Stomach (tissue), 8 donors: ENCODE measurements at regions not wholly inside any gene's neighbourhood (a gene's known extent, or its start where the extent isn't known, plus 50 kb on each side); places are given as distances from the start of the nearest gene placed in this dataset.

Experiments used
- DNase-seq, 2 donors: peaks; one replicate each; pipeline versions ENCODE4 v3.0.0 to v3.0.0-alpha.2; 2013 to 2019
- H3K27ac ChIP-seq, 5 donors: fragments of 200-600 bp in 4 of 5; sonication (generic) in 4 of 5; one replicate each; pipeline ENCODE4 v1.5.1; 2013 to 2019; ENCODE audit warnings: mild to moderate bottlenecking in 1 of 5, moderate library complexity in 1 of 5
- H3K27me3 ChIP-seq, 3 donors: fragments of 200-600 bp; sonication (generic); one replicate each; pipeline ENCODE4 v1.5.1; 2017 to 2019; ENCODE audit warnings: mixed run types in 1 of 3
- H3K36me3 ChIP-seq, 4 donors: fragments of 200-600 bp; sonication (generic); 1 replicate in 3 of 4; 2 replicates in 1 of 4; pipeline ENCODE4 v1.5.1; 2016 to 2019
- H3K4me1 ChIP-seq, 4 donors: fragments of 200-600 bp; sonication (generic); one replicate each; pipeline ENCODE4 v1.5.1; 2016 to 2019
- H3K4me3 ChIP-seq, 4 donors: fragments of 200-600 bp; sonication (generic) in 3 of 4; one replicate each; pipeline ENCODE4 v1.5.1; 2016 to 2019; ENCODE audit warnings: mild to moderate bottlenecking in 1 of 4
- H3K9me3 ChIP-seq, 4 donors: fragments of 200-600 bp; sonication (generic); one replicate each; pipeline ENCODE4 v1.5.1; 2016 to 2019
- EP300 ChIP-seq: sonication (generic); formaldehyde crosslinking; IDR thresholded peaks from one replicate; pipeline ENCODE4 v1.6.1; 2017; ENCODE audit warnings: antibody characterized with exemption
- POLR2A ChIP-seq, 4 donors: fragments of 450-650 bp; IDR thresholded peaks; one replicate each; pipeline ENCODE4 v1.6.1; 2016; ENCODE audit warnings: antibody characterized with exemption in 4 of 4, control low read depth in 2 of 4, mild to moderate bottlenecking in 1 of 4, moderate library complexity in 1 of 4
- POLR2AphosphoS5 ChIP-seq, 3 donors: sonication (generic); formaldehyde crosslinking; IDR thresholded peaks; one replicate each; pipeline ENCODE4 v1.6.1; 2016; ENCODE audit warnings: antibody characterized with exemption in 3 of 3
- WGBS, 5 donors: extraction: QIAGEN DNeasy Blood & Tissue Kit in 3 of 5; methylation state at CpG; one replicate each; pipeline versions ENCODE4 v1.1.5 to v1.1.7; 2013 to 2018; 5-methylcytosine and 5-hydroxymethylcytosine counted together
- intact Hi-C: fragments of 100-400 bp; cut with DNase I; formaldehyde crosslinking; loops from one replicate; pipeline ENCODE4 v1.15.1; 2023; ENCODE audit warnings: low total_unique reads
- TF ChIP-seq, protein P1 (sequence below), 7 experiments: fragments of 450-650 bp in 4 of 7; fragments of 200-600 bp in 3 of 7; sonication (generic) in 3 of 7; IDR thresholded peaks; one replicate each; pipeline ENCODE4 v1.5.1; 2016 to 2019; ENCODE audit warnings: antibody characterized with exemption in 7 of 7, control low read depth in 2 of 7, mild to moderate bottlenecking in 1 of 7
- donor health status: healthy with polysubstance abuse.
- donor health status: Bipolar disorder and iron deficiency.
- donor health status: healthy.

DNA sequence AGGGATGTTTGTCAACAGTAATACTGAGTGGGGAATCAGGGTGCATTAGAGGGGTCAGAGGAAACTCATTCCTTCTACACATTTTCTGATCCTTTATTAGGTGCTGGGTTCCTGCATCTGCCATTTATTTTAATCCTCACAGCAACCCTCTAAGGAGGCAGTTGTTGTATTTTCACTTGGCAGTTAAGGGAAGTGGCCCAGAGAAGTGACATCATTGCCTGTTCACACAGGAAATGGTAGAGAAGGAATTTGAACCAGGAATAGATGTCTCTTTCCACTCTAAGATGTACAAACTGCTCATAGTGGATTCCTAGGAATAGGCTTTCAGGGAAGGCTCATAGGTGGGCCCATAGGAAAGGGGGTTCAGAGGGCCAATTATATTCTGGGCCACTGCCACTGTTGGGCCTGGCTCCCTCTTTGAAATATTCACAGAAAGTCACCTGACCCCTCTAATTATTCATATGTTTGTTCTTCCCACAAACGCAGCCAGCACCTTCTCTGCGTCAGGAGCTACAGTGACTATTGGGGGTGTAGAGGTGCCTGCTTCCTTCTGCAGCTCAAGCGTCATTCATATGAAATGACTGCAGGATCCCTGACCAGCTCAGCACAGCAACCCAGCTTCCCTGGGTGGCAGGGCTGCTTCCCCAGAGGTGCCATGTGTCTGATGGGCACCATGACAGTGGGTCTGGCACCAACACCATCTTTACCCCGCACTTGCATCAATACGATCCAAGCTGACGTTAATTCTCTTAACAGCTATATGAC, 163.9 kb upstream of the SMAD3 start:
- TF ChIP-seq POLR2A (IDR thresholded peaks at IDR 0.05) = no peak
- no peak for TF ChIP-seq POLR2AphosphoS5 (IDR thresholded peaks at IDR 0.05)
- TF ChIP-seq, protein P1, sequence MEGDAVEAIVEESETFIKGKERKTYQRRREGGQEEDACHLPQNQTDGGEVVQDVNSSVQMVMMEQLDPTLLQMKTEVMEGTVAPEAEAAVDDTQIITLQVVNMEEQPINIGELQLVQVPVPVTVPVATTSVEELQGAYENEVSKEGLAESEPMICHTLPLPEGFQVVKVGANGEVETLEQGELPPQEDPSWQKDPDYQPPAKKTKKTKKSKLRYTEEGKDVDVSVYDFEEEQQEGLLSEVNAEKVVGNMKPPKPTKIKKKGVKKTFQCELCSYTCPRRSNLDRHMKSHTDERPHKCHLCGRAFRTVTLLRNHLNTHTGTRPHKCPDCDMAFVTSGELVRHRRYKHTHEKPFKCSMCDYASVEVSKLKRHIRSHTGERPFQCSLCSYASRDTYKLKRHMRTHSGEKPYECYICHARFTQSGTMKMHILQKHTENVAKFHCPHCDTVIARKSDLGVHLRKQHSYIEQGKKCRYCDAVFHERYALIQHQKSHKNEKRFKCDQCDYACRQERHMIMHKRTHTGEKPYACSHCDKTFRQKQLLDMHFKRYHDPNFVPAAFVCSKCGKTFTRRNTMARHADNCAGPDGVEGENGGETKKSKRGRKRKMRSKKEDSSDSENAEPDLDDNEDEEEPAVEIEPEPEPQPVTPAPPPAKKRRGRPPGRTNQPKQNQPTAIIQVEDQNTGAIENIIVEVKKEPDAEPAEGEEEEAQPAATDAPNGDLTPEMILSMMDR (IDR thresholded peaks at IDR 0.05) = no peak
- no peak for TF ChIP-seq EP300
- no peaks in the 10 kb centered on the region for H3K9me3 ChIP-seq
- peaks cover 0 to 13% (median 1%) of the 10 kb centered on the region in 4 donors for H3K4me1 ChIP-seq
- H3K27ac ChIP-seq = no peak overlapping the region
- intact Hi-C loops = no loop called here
- no peak overlapping the region for H3K4me3 ChIP-seq
- no peak for DNase-seq
- 88 to 93% (median 89%) methylated on average over 6 of the region's 6 CpGs for WGBS, 5 donors
- H3K36me3 ChIP-seq = no peaks in the 10 kb centered on the region
- no peaks in the 10 kb centered on the region for H3K27me3 ChIP-seq

DNA sequence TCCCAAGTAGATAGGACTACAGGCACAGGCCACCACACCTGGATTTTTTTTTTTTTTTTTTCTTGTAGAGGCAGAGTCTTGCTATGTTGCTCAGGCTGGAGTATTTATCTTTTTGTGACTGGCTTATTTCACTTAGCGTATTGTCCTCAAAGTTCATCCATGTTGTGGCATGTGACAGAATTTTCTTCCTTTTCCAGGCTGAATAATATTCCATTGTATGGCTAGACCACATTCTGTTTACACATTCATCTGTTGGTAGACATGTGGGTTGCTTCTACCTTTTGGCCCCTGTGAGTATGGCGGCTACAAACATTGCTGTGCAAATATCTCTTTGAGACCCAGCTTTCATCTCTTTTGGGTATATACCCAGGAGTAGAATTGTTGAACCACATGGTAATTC, 160.2 kb upstream of the SMAD3 start:
- Histone ChIP-seq H3K9me3 (no peaks in the 10 kb centered on the region), H3K36me3 (no peaks in the 10 kb centered on the region), H3K4me1 (peaks cover 12 to 34% (median 15%) of the 10 kb centered on the region in 4 donors), H3K27ac (no peak overlapping the region), H3K27me3 (no peaks in the 10 kb centered on the region), H3K4me3 (no peak overlapping the region)
- WGBS, 5 donors = 95 to 99% (median 95%) methylated on average over 2 of the region's 2 CpGs
- DNase-seq = no peak
- intact Hi-C loops = no loop called here
- TF ChIP-seq POLR2A (IDR thresholded peaks at IDR 0.05) (no peak), POLR2AphosphoS5 (IDR thresholded peaks at IDR 0.05) (no peak), EP300 (no peak)
- TF ChIP-seq, protein P1 (IDR thresholded peaks at IDR 0.05) = no peak

DNA sequence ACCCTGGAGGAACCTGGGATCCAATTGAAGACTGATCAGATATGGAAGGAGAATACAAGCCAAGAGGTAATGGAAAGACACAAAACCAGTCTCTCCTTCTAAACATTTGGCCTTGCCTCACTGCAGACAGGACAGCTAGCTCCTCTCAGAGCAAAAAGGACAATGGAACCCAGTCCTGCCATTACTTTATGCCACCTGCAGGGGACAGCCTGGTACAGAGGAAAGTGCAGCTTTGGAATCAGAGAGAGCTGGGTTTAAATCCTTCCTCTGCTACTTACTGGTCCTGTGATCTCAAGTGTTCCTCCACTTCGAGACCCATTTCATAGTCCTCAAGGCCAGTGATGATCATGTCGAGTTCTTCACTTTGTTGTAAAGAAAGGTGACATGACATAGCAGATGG, 159.4 kb upstream of the SMAD3 start:
- Histone ChIP-seq H3K36me3 (no peaks in the 10 kb centered on the region), H3K27me3 (no peaks in the 10 kb centered on the region), H3K27ac (no peak overlapping the region), H3K4me3 (no peak overlapping the region), H3K4me1 (peaks cover 12 to 34% (median 15%) of the 10 kb centered on the region in 4 donors), H3K9me3 (no peaks in the 10 kb centered on the region)
- DNase-seq = no peak
- 94 to 97% (median 96%) methylated on average over 2 of the region's 2 CpGs for WGBS, 5 donors
- intact Hi-C loops = no loop called here
- TF ChIP-seq, protein P1 (IDR thresholded peaks at IDR 0.05) = no peak
- TF ChIP-seq POLR2A (IDR thresholded peaks at IDR 0.05) (no peak), POLR2AphosphoS5 (IDR thresholded peaks at IDR 0.05) (no peak), EP300 (no peak)

DNA sequence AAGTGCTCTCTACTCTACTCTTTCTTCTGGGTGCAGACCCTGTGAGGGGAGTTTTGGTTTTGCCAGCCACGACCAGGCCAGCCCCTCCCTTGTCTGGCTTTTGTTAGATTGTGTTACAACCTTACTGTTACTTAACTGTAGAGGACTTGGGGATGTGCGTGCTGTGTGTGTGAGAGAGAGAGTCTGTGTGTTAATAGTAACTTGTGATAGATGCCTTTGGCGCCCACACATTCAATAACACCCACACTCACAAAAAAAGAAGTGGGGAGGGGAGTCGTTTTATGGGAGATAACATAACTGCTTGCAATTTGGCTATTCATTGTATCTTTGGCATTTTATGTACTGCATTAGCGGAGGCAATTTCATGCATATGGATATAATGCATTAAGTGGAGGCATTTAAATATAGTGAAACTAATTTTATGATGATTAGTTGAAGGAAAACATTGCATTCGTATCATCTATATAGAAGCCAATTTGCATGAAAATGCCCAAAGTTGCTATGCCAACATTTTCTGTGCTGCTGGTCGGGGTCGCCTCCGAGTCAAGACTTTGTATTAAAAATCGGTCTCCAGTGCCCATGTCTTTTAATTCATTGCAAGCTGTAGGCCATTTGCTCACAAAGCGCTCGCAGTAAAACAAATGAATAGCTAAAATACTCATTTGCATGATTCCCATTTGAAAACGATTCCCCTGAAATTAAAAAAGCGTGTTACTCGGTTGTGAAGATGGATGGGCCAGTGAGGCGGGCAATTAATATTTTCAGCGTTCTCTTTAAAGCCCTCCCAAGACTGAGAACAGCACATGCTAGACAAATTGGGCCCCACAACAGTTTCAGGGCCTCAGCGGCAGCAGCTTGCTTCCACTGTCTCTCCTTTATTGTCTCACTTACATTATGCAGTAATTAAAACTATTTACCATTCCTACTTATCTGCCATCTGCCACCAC, 158.5 kb upstream of the SMAD3 start:
- Histone ChIP-seq H3K4me1 (peaks cover 12 to 34% (median 15%) of the 10 kb centered on the region in 4 donors), H3K27me3 (no peaks in the 10 kb centered on the region), H3K4me3 (no peak overlapping the region), H3K27ac (peak overlapping the region in 1 of 5 donors; percentile 65), H3K36me3 (no peaks in the 10 kb centered on the region), H3K9me3 (no peaks in the 10 kb centered on the region)
- intact Hi-C loops = no loop called here
- DNase-seq = no peak
- TF ChIP-seq, protein P1 (IDR thresholded peaks at IDR 0.05) = no peak
- no peak for TF ChIP-seq POLR2A (IDR thresholded peaks at IDR 0.05)
- TF ChIP-seq EP300 = no peak
- TF ChIP-seq POLR2AphosphoS5 (IDR thresholded peaks at IDR 0.05) = no peak
- WGBS, 5 donors = 86 to 90% (median 88%) methylated on average over 18 of the region's 18 CpGs
